ENCODE measurements at regions not wholly inside any gene's neighbourhood (a gene's known extent, or its start where the extent isn't known, plus 50 kb on each side); places are given as distances from the start of the nearest gene placed in this dataset.

DNA sequence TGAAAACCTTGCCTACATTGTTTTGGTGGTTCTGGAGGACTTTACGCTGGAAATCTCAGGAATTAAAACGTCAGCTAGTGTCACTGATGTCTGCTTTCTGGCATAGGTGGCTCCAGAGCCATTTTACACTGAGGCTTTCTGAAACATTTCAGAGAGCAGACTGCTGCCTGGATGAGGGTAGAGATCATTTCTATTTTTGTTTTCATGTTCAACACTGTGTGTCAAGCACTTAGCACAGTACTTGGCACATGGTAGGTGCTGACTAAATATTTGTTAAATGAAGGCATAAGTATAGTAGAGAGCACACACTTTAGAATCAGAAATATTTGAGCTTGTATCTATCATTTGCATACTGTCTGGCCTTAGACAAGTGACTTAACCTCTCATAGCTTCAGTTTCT, 59.1 kb upstream of the FRY start:
- Histone ChIP-seq H2AFZ (ENCODE audit: insufficient read depth, low read depth, low read length, poor library complexity, severe bottlenecking) (no peak overlapping the region), H3K27me3 (replicated peaks in 1 of 4; ENCODE audit: control extremely low read depth in 1 of 4, control insufficient read depth in 3 of 4, insufficient read depth in 4 of 4, low read length in 3 of 4) (no peaks in the 10 kb centered on the region), H3K9me3 (ENCODE audit: control extremely low read depth in 1 of 3, control insufficient read depth in 2 of 3, insufficient read depth in 1 of 3, low read length in 2 of 3) (peaks cover under 1 to 4% (median 1%) of the 10 kb centered on the region in 3 donors), H3K4me2 (replicated peaks; ENCODE audit: low read depth, low read length, poor library complexity, severe bottlenecking) (no peak overlapping the region), H3K36me3 (replicated peaks in 1 of 2; ENCODE audit: control extremely low read depth in 1 of 2, control insufficient read depth in 1 of 2, extremely low read depth in 1 of 2, insufficient read depth in 2 of 2, low read length in 1 of 2) (no peaks in the 10 kb centered on the region), H3K4me1 (ENCODE audit: control insufficient read depth in 2 of 2, insufficient read depth in 2 of 2, low read length in 2 of 2) (peaks cover 7 to 9% of the 10 kb centered on the region in 2 donors), H3K27ac (ENCODE audit: low read length in 2 of 2) (no peak overlapping the region), H3K4me3 (ENCODE audit: control extremely low read depth in 1 of 5, extremely low read depth in 1 of 5, insufficient read depth in 1 of 5, low read depth in 2 of 5, low read length in 4 of 5) (no peak overlapping the region), H4K20me1 (ENCODE audit: control insufficient read depth, insufficient read depth, low read length, poor library complexity, severe bottlenecking) (no peaks in the 10 kb centered on the region), H3K9ac (ENCODE audit: low read length) (no peak overlapping the region), H3K79me2 (ENCODE audit: control insufficient read depth, insufficient read depth, low read length) (no peaks in the 10 kb centered on the region)
- intact Hi-C loops (cut with micrococcal nuclease), result no loop called here
- Mint-ChIP-seq H3K27ac (no peak overlapping the region), H3K4me1 (peaks cover 6% of the 10 kb centered on the region), H3K9me3 (ENCODE audit: insufficient read depth) (no peaks in the 10 kb centered on the region), H3K27me3 (no peaks in the 10 kb centered on the region), H3K4me3 (no peak overlapping the region)
- POLR2A ChIA-PET, result no interaction called here
- TF ChIP-seq EZH2 (IDR thresholded peaks at IDR 0.05; ENCODE audit: borderline replicate concordance, insufficient read depth, low read depth, low read length, poor library complexity, severe bottlenecking), result no peak
- TF ChIP-seq, protein P1, sequence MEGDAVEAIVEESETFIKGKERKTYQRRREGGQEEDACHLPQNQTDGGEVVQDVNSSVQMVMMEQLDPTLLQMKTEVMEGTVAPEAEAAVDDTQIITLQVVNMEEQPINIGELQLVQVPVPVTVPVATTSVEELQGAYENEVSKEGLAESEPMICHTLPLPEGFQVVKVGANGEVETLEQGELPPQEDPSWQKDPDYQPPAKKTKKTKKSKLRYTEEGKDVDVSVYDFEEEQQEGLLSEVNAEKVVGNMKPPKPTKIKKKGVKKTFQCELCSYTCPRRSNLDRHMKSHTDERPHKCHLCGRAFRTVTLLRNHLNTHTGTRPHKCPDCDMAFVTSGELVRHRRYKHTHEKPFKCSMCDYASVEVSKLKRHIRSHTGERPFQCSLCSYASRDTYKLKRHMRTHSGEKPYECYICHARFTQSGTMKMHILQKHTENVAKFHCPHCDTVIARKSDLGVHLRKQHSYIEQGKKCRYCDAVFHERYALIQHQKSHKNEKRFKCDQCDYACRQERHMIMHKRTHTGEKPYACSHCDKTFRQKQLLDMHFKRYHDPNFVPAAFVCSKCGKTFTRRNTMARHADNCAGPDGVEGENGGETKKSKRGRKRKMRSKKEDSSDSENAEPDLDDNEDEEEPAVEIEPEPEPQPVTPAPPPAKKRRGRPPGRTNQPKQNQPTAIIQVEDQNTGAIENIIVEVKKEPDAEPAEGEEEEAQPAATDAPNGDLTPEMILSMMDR (IDR thresholded peaks at IDR 0.05), result no peak
- CTCF ChIA-PET, result interaction anchor here (2.4 kb wide), 1 partner anchor 63 kb away, joined by 5 read pairs; no protein-coding TSS in a partner anchor
- DNase-seq (no peak), ATAC-seq (ENCODE audit: low read depth) (no peak)
- 95% methylated on average over 2 of the region's 2 CpGs for WGBS (ENCODE audit: insufficient coverage)

DNA sequence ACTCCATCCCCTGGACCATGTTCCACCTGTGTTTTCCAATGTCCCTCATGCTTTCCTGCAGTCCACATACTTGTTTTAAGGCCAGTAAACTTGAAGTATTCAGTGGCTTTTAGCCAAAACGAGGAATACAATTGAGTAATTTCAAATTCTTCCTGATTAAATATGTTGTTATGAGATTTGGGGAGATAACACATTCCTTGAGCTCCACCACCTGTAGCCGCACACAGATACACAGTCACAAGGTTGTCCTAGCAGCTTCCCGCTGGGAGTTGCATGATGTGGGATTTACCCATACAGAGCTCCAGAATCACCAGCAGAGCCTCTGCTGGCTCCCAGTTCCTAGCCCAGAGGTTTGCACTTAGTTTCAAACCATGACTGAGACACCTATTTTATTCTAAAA, 53.6 kb upstream of the FRY start:
- H3K36me3 ChIP-seq (replicated peaks in 1 of 2; ENCODE audit: control extremely low read depth in 1 of 2, control insufficient read depth in 1 of 2, extremely low read depth in 1 of 2, insufficient read depth in 2 of 2, low read length in 1 of 2), result no peaks in the 10 kb centered on the region
- H2AFZ ChIP-seq (ENCODE audit: insufficient read depth, low read depth, low read length, poor library complexity, severe bottlenecking), result no peak overlapping the region
- Mint-ChIP-seq H3K4me1 (no peaks in the 10 kb centered on the region), H3K27me3 (no peaks in the 10 kb centered on the region), H3K27ac (no peak overlapping the region), H3K4me3 (no peak overlapping the region), H3K9me3 (ENCODE audit: insufficient read depth) (no peaks in the 10 kb centered on the region)
- H3K79me2 ChIP-seq (ENCODE audit: control insufficient read depth, insufficient read depth, low read length), result no peaks in the 10 kb centered on the region
- TF ChIP-seq EZH2 (IDR thresholded peaks at IDR 0.05; ENCODE audit: borderline replicate concordance, insufficient read depth, low read depth, low read length, poor library complexity, severe bottlenecking), result no peak
- TF ChIP-seq, protein P1 (IDR thresholded peaks at IDR 0.05), result no peak
- intact Hi-C loops (cut with micrococcal nuclease), result no loop called here
- H3K9ac ChIP-seq (ENCODE audit: low read length), result no peak overlapping the region
- no peaks in the 10 kb centered on the region for H3K4me1 ChIP-seq (ENCODE audit: control insufficient read depth in 2 of 2, insufficient read depth in 2 of 2, low read length in 2 of 2)
- POLR2A ChIA-PET, result no interaction called here
- H3K4me3 ChIP-seq (ENCODE audit: control extremely low read depth in 1 of 5, extremely low read depth in 1 of 5, insufficient read depth in 1 of 5, low read depth in 2 of 5, low read length in 4 of 5), result no peak overlapping the region
- DNase-seq (no peak), ATAC-seq (ENCODE audit: low read depth) (no peak)
- no peaks in the 10 kb centered on the region for H4K20me1 ChIP-seq (ENCODE audit: control insufficient read depth, insufficient read depth, low read length, poor library complexity, severe bottlenecking)
- peaks cover 0 to 1% (median 0%) of the 10 kb centered on the region in 3 donors for H3K9me3 ChIP-seq (ENCODE audit: control extremely low read depth in 1 of 3, control insufficient read depth in 2 of 3, insufficient read depth in 1 of 3, low read length in 2 of 3)
- CTCF ChIA-PET, result no interaction called here
- WGBS (ENCODE audit: insufficient coverage), result 94% methylated on average over 2 of the region's 3 CpGs
- no peaks in the 10 kb centered on the region for H3K27me3 ChIP-seq (replicated peaks in 1 of 4; ENCODE audit: control extremely low read depth in 1 of 4, control insufficient read depth in 3 of 4, insufficient read depth in 4 of 4, low read length in 3 of 4)
- no peak overlapping the region for H3K27ac ChIP-seq (ENCODE audit: low read length in 2 of 2)
- no peak overlapping the region for H3K4me2 ChIP-seq (replicated peaks; ENCODE audit: low read depth, low read length, poor library complexity, severe bottlenecking)

Measured in B cell (primary cell).